ENCODE measurements at regions not wholly inside any gene's neighbourhood (a gene's known extent, or its start where the extent isn't known, plus 50 kb on each side); places are given as distances from the start of the nearest gene placed in this dataset.

DNA sequence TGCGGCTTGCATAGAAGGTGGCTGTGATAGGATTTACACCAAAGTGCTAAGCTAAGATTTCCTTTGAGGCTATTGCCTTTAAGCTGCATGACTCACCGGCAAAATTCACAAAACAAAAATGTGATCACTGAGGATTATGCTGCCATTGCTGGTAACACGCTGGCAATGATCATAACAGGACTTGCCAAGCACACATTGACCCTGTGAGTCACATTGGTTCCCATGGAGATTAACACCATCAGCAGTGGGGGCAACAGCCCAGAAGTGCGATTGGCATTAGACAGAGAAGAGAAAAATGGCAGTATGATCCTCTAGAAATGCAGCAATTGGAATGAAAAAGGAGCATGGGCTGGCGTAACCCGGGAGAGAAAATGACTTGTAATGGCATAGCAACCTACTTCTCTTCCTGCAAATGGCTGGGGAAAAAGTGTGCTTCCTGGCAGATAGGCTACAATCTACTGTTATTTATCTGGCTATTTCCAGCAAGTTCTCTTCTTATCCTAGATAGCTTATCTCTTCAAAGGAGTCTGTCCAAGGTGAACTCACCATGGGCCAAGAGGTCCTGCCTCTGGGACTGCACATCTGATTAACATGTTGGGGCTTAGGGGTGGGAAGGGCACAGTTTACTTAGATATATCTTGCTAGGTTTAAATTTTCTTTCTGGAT lies 314.2 kb upstream of the IGFBP7 start:
- Histone ChIP-seq H3F3A (ENCODE audit: insufficient read depth, low read length, poor library complexity, severe bottlenecking) (no peaks in the 10 kb centered on the region), H3K27me3 (ENCODE audit: insufficient read depth, low read depth, low read length) (no peaks in the 10 kb centered on the region), H2AFZ (ENCODE audit: low read depth, low read length) (no peak overlapping the region), H3K79me2 (replicated peaks; ENCODE audit: insufficient read depth, low read length) (no peaks in the 10 kb centered on the region), H3K9me2 (ENCODE audit: insufficient read depth, low read length) (no peaks in the 10 kb centered on the region), H3K4me2 (ENCODE audit: low read length) (no peak overlapping the region), H3K27ac (ENCODE audit: low read length) (peak overlapping the region; percentile 15), H3K9me3 (ENCODE audit: low read length) (no peaks in the 10 kb centered on the region), H3K36me3 (ENCODE audit: insufficient read depth, low read length) (no peaks in the 10 kb centered on the region), H3K9ac (ENCODE audit: low read length) (no peak overlapping the region), H4K20me1 (ENCODE audit: insufficient read depth) (no peaks in the 10 kb centered on the region), H3K4me3 (ENCODE audit: low read length) (no peak overlapping the region)
- TF ChIP-seq EP300 (conservative IDR thresholded peaks at IDR 0.05; ENCODE audit: poor library complexity, severe bottlenecking) (no peak), POLR2AphosphoS5 (IDR thresholded peaks at IDR 0.05) (peak; percentile 57), RAD21 (conservative IDR thresholded peaks at IDR 0.05) (no peak)

DNA sequence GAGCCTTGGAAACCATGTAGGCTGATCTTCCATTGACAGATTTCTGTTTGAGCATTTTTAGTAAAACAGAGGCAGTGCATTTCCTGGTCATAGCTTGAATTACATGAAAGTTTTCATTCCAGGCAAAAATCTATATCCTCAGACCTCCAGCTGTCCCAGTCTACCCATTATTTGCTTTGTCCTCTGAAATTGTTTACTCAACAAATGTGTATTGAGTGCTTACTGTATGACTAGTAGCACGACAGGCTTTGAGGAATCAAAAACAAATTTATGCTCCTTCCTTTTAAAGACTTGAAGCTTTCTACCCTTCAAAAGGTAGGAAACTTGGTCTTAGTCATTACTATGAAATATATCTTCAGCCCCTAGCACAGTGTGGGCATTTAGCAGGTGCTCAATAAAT lies 307.9 kb upstream of the IGFBP7 start:
- no peaks in the 10 kb centered on the region for H3K9me2 ChIP-seq (ENCODE audit: insufficient read depth, low read length)
- no peak overlapping the region for H2AFZ ChIP-seq (ENCODE audit: low read depth, low read length)
- no peaks in the 10 kb centered on the region for H3K27me3 ChIP-seq (ENCODE audit: insufficient read depth, low read depth, low read length)
- H3K79me2 ChIP-seq (replicated peaks; ENCODE audit: insufficient read depth, low read length), result no peaks in the 10 kb centered on the region
- no peaks in the 10 kb centered on the region for H3K36me3 ChIP-seq (ENCODE audit: insufficient read depth, low read length)
- no peak overlapping the region for H3K4me3 ChIP-seq (ENCODE audit: low read length)
- TF ChIP-seq, protein P1, sequence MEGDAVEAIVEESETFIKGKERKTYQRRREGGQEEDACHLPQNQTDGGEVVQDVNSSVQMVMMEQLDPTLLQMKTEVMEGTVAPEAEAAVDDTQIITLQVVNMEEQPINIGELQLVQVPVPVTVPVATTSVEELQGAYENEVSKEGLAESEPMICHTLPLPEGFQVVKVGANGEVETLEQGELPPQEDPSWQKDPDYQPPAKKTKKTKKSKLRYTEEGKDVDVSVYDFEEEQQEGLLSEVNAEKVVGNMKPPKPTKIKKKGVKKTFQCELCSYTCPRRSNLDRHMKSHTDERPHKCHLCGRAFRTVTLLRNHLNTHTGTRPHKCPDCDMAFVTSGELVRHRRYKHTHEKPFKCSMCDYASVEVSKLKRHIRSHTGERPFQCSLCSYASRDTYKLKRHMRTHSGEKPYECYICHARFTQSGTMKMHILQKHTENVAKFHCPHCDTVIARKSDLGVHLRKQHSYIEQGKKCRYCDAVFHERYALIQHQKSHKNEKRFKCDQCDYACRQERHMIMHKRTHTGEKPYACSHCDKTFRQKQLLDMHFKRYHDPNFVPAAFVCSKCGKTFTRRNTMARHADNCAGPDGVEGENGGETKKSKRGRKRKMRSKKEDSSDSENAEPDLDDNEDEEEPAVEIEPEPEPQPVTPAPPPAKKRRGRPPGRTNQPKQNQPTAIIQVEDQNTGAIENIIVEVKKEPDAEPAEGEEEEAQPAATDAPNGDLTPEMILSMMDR (IDR thresholded peaks at IDR 0.05; ENCODE audit: poor library complexity, severe bottlenecking), result no peak
- TF ChIP-seq MXI1 (conservative IDR thresholded peaks at IDR 0.05; ENCODE audit: poor library complexity, severe bottlenecking) (no peak), SMC3 (conservative IDR thresholded peaks at IDR 0.05; ENCODE audit: poor library complexity) (no peak), EZH2 (IDR thresholded peaks at IDR 0.05; ENCODE audit: borderline replicate concordance, insufficient read depth, low read length, poor library complexity, severe bottlenecking) (no peak), POLR2AphosphoS5 (IDR thresholded peaks at IDR 0.05) (no peak), EP300 (conservative IDR thresholded peaks at IDR 0.05; ENCODE audit: poor library complexity, severe bottlenecking) (no peak), TAF1 (IDR thresholded peaks at IDR 0.05; ENCODE audit: low read depth) (no peak), RAD21 (conservative IDR thresholded peaks at IDR 0.05) (no peak)
- TF ChIP-seq, protein P2, sequence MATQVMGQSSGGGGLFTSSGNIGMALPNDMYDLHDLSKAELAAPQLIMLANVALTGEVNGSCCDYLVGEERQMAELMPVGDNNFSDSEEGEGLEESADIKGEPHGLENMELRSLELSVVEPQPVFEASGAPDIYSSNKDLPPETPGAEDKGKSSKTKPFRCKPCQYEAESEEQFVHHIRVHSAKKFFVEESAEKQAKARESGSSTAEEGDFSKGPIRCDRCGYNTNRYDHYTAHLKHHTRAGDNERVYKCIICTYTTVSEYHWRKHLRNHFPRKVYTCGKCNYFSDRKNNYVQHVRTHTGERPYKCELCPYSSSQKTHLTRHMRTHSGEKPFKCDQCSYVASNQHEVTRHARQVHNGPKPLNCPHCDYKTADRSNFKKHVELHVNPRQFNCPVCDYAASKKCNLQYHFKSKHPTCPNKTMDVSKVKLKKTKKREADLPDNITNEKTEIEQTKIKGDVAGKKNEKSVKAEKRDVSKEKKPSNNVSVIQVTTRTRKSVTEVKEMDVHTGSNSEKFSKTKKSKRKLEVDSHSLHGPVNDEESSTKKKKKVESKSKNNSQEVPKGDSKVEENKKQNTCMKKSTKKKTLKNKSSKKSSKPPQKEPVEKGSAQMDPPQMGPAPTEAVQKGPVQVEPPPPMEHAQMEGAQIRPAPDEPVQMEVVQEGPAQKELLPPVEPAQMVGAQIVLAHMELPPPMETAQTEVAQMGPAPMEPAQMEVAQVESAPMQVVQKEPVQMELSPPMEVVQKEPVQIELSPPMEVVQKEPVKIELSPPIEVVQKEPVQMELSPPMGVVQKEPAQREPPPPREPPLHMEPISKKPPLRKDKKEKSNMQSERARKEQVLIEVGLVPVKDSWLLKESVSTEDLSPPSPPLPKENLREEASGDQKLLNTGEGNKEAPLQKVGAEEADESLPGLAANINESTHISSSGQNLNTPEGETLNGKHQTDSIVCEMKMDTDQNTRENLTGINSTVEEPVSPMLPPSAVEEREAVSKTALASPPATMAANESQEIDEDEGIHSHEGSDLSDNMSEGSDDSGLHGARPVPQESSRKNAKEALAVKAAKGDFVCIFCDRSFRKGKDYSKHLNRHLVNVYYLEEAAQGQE (IDR thresholded peaks at IDR 0.05; ENCODE audit: borderline replicate concordance), result no peak
- H3K9me3 ChIP-seq (ENCODE audit: low read length), result no peaks in the 10 kb centered on the region
- no peaks in the 10 kb centered on the region for H4K20me1 ChIP-seq (ENCODE audit: insufficient read depth)
- no peak overlapping the region for H3K4me2 ChIP-seq (ENCODE audit: low read length)
- H3K27ac ChIP-seq (ENCODE audit: low read length), result no peak overlapping the region
- H3F3A ChIP-seq (ENCODE audit: insufficient read depth, low read length, poor library complexity, severe bottlenecking), result no peaks in the 10 kb centered on the region
- no peak overlapping the region for H3K9ac ChIP-seq (ENCODE audit: low read length)
